Adrenal gland (tissue), 5 donors: ENCODE measurements at regions not wholly inside any gene's neighbourhood (a gene's known extent, or its start where the extent isn't known, plus 50 kb on each side); places are given as distances from the start of the nearest gene placed in this dataset.

Source experiments
- CTCF ChIP-seq, 6 experiments: fragments of 450-650 bp in 4 of 6; fragments of 200-600 bp in 2 of 6; sonication (generic) in 1 of 6; IDR thresholded peaks; 1 replicate in 5 of 6; 2 replicates in 1 of 6; pipeline versions ENCODE4 v1.5.1 to v1.8.0; 2016 to 2021; ENCODE audit warnings: antibody characterized with exemption in 6 of 6, mild to moderate bottlenecking in 2 of 6, moderate library complexity in 1 of 6
- POLR2A ChIP-seq, 2 donors: fragments of 450-650 bp; IDR thresholded peaks; one replicate each; pipeline ENCODE4 v1.6.1; 2017; ENCODE audit warnings: antibody characterized with exemption in 2 of 2, mild to moderate bottlenecking in 2 of 2, moderate library complexity in 1 of 2
- donor health status: DM: no; HTN: no; CAD: no.

DNA sequence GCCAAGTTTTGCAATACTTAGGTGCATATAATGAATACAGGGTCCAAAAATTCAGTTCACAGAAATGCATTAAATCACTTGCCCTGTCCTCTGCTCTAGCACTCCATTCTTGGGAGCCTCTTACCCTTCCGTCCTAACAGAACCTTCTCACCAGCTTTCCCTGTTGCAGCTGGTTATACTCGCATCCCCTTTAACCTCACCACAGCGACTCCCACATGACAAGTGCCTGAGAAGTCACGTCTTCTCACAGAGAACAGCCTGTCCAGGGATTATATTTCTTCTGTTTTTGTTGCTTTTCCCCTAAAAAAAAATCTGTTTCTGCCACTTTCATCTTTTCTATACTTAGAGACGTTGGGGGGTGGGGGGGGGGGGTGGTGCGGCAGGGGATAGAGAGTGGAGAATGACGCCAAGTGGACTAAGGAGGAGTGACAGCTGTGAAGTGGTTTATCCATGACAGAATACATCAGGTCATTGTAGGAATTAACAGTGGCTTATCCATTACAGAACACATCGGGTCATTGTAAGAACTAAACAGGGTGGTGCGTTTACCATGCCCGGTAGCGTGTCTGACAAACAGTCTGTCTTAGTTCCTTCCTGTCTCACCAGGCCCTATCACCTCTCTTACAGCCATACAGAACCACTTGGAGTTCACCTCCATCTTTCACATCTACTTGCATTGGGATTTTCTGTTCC, 117.6 kb downstream of the UBE2U start:
- TF ChIP-seq CTCF (IDR thresholded peaks at IDR 0.05) (no peak), POLR2A (IDR thresholded peaks at IDR 0.05) (no peak)
